Psoas muscle (tissue), 7 donors: ENCODE measurements at regions not wholly inside any gene's neighbourhood (a gene's known extent, or its start where the extent isn't known, plus 50 kb on each side); places are given as distances from the start of the nearest gene placed in this dataset.

ENCODE experiments used
- ATAC-seq, 4 donors: fragments of 200-7000 bp; cut with Tn5 transposase; one replicate each; pipeline ENCODE4 v1.9.1; 2020; ENCODE audit warnings: moderate library complexity in 3 of 4, mild to moderate bottlenecking in 2 of 4
- DNase-seq, 2 donors: peaks; one replicate each; pipeline ENCODE4 v3.0.0-alpha.2; 2020
- H3K27ac ChIP-seq: fragments of 200-600 bp; one replicate; pipeline ENCODE4 v1.8.0; 2022
- H3K27me3 ChIP-seq, 3 donors: fragments of 200-600 bp in 1 of 3; one replicate each; pipeline versions ENCODE4 v1.6.1 to v1.8.0; 2013 to 2022; ENCODE audit warnings: low read length in 2 of 3, mild to moderate bottlenecking in 2 of 3, moderate library complexity in 1 of 3; ENCODE audit not compliant: insufficient read depth in 3 of 3
- H3K36me3 ChIP-seq, 2 donors: fragments of 200-600 bp in 1 of 2; one replicate each; pipeline versions ENCODE4 v1.6.1 to v1.8.0; 2013 to 2022; ENCODE audit warnings: low read depth in 1 of 2, mild to moderate bottlenecking in 1 of 2, moderate library complexity in 1 of 2; ENCODE audit not compliant: insufficient read depth in 1 of 2
- H3K4me1 ChIP-seq: fragments of 200-600 bp; one replicate; pipeline ENCODE4 v1.8.0; 2022
- H3K4me3 ChIP-seq: fragments of 200-600 bp; one replicate; pipeline ENCODE4 v1.8.0; 2022; ENCODE audit warnings: mild to moderate bottlenecking
- H3K9me3 ChIP-seq: fragments of 200-600 bp; one replicate; pipeline ENCODE4 v1.8.0; 2022
- CTCF ChIP-seq: fragments of 200-600 bp; IDR thresholded peaks from one replicate; pipeline ENCODE4 v1.8.0; 2022; ENCODE audit warnings: antibody characterized with exemption
- WGBS, 3 donors: extraction: QIAGEN DNeasy Blood & Tissue Kit; methylation state at CpG; one replicate each; pipeline versions ENCODE4 v1.1.6 to v1.1.7; 2013; 5-methylcytosine and 5-hydroxymethylcytosine counted together
- intact Hi-C, 2 donors: fragments of 100-400 bp; cut with DNase I; formaldehyde crosslinking; loops; one replicate each; pipeline versions ENCODE4 v1.11.0 to v1.14.2; 2022
- donor health status: healthy with polysubstance abuse.
- donor health status: DM: no; HTN: no; CAD: no; lungs with moderate emphysema.
- donor health status: Bipolar disorder and iron deficiency.
- donor health status: healthy.
- donor health status: DM: yes; HTN: yes; CAD: no.
- donor health status: DM: no; HTN: no; CAD: no.
- donor health status: DM: yes; HTN: yes; CAD: no.

GRCh38 chr7:52209614-52210013 is 825.8 kb upstream of the POM121L12 start:
- ATAC-seq (no peak), DNase-seq (no peak)
- H3K27me3 ChIP-seq, result no peaks in the 10 kb centered on the region
- H3K36me3 ChIP-seq, result no peaks in the 10 kb centered on the region
- H3K9me3 ChIP-seq, result no peaks in the 10 kb centered on the region
- intact Hi-C loops, result no loop called here
- no peaks in the 10 kb centered on the region for H3K4me1 ChIP-seq
- no peak overlapping the region for H3K27ac ChIP-seq
- 61 to 68% (median 67%) methylated on average over 2 of the region's 2 CpGs for WGBS, 3 donors
- no peak for TF ChIP-seq CTCF
- H3K4me3 ChIP-seq, result no peak overlapping the region

GRCh38 chr7:52197221-52197620 is 838.2 kb upstream of the POM121L12 start:
- H3K9me3 ChIP-seq, result no peaks in the 10 kb centered on the region
- DNase-seq, result no peak
- H3K36me3 ChIP-seq, result no peaks in the 10 kb centered on the region
- no peak overlapping the region for H3K4me3 ChIP-seq
- H3K4me1 ChIP-seq, result no peaks in the 10 kb centered on the region
- intact Hi-C loops, result no loop called here
- H3K27me3 ChIP-seq, result no peaks in the 10 kb centered on the region
- ATAC-seq, result no peak
- WGBS, 3 donors, result 0 to 46% (median 32%) methylated on average over 1 of the region's 1 CpG
- TF ChIP-seq CTCF, result no peak
- no peak overlapping the region for H3K27ac ChIP-seq

- DNase-seq, result no peak
- ATAC-seq, result no peak
- Histone ChIP-seq H3K27ac (no peak overlapping the region), H3K36me3 (no peaks in the 10 kb centered on the region), H3K4me1 (no peaks in the 10 kb centered on the region), H3K4me3 (no peak overlapping the region), H3K27me3 (no peaks in the 10 kb centered on the region), H3K9me3 (no peaks in the 10 kb centered on the region)
- TF ChIP-seq CTCF, result no peak
- intact Hi-C loops, result no loop called here
- 58 to 85% (median 71%) methylated on average over 4 of the region's 4 CpGs for WGBS, 3 donors
Measured at GRCh38 chr7:52195664-52196063, 839.8 kb upstream of the POM121L12 start.

- no peak overlapping the region for H3K27ac ChIP-seq
- H3K4me3 ChIP-seq, result no peak overlapping the region
- DNase-seq (no peak), ATAC-seq (no peak)
- intact Hi-C loops, result no loop called here
- H3K36me3 ChIP-seq, result no peaks in the 10 kb centered on the region
- WGBS, 3 donors, result 83 to 89% (median 84%) methylated on average over 2 of the region's 2 CpGs
- no peaks in the 10 kb centered on the region for H3K9me3 ChIP-seq
- no peaks in the 10 kb centered on the region for H3K27me3 ChIP-seq
- TF ChIP-seq CTCF, result no peak
- H3K4me1 ChIP-seq, result no peaks in the 10 kb centered on the region
Measured at GRCh38 chr7:52189153-52189778, 846.2 kb upstream of the POM121L12 start.

GRCh38 chr7:52184006-52184703 is 851.3 kb upstream of the POM121L12 start:
- no peaks in the 10 kb centered on the region for H3K9me3 ChIP-seq
- no peak for TF ChIP-seq CTCF
- H3K4me3 ChIP-seq, result no peak overlapping the region
- WGBS, 3 donors, result 68 to 82% (median 81%) methylated on average over 8 of the region's 8 CpGs
- DNase-seq (no peak), ATAC-seq (no peak)
- H3K27ac ChIP-seq, result no peak overlapping the region
- H3K36me3 ChIP-seq, result no peaks in the 10 kb centered on the region
- intact Hi-C loops, result no loop called here
- H3K4me1 ChIP-seq, result no peaks in the 10 kb centered on the region
- no peaks in the 10 kb centered on the region for H3K27me3 ChIP-seq
